Activated naive CD4-positive, alpha-beta T cell treated with anti-CD3 and anti-CD28 coated beads for 36 hours (primary cell): ENCODE measurements at regions not wholly inside any gene's neighbourhood (a gene's known extent, or its start where the extent isn't known, plus 50 kb on each side); places are given as distances from the start of the nearest gene placed in this dataset.
"Not testable (repeated sequence)": the region's sequence is repeated elsewhere in the genome, so short reads cannot be mapped to it uniquely, and the experiment has no call there.

ENCODE experiments used
- CTCF ChIA-PET: fragments of 350-600 bp; sonication (Branson Sonifier 250); formaldehyde crosslinking; loops from one replicate; lab custom pipeline; 2021; ENCODE audit warnings: antibody characterized with exemption; lab: Charles Lee
- DNase-seq: peaks from one replicate; pipeline ENCODE4 v3.0.0-alpha.2; 2020
- H3K27ac Mint-ChIP-seq: one replicate; pipeline ENCODE4 v1.8.0; 2021; ENCODE audit warnings: mild to moderate bottlenecking, mixed read lengths
- H3K27me3 Mint-ChIP-seq: one replicate; pipeline ENCODE4 v1.8.0; 2021; ENCODE audit warnings: low read depth, mixed read lengths
- H3K36me3 Mint-ChIP-seq: one replicate; pipeline ENCODE4 v1.8.0; 2021; ENCODE audit warnings: low read depth, mixed read lengths
- H3K4me1 Mint-ChIP-seq: one replicate; pipeline ENCODE4 v1.8.0; 2021; ENCODE audit warnings: low read depth, mixed read lengths
- H3K4me3 Mint-ChIP-seq: one replicate; pipeline ENCODE4 v1.8.0; 2021; ENCODE audit warnings: mild to moderate bottlenecking, moderate library complexity, mixed read lengths
- H3K9me3 Mint-ChIP-seq: one replicate; pipeline ENCODE4 v1.8.0; 2021; ENCODE audit warnings: mixed read lengths
- intact Hi-C: fragments of 100-400 bp; cut with micrococcal nuclease; formaldehyde crosslinking; loops from one replicate; pipeline ENCODE4 v1.15.1; 2023

DNA sequence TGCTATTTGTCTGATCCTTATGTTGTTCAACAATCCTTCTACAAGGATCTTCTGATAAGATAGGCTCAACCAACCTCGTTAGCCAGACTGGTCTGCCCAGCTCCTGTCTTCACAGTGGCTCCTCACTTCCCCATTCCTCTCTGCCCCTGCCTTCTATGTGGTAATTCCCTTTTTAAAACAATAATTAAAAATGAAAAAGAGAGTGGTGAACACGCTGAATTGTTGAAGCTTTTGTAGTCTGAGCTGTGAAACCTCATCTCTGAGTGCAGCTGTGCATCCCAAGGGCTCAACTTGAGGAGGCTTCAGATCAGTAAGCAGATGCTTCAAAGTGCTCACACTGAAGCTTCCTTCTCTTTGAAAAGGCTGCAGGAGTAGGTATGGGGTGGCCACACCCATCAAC is 70.7 kb upstream of the JUN start:
- no peaks in the 10 kb centered on the region for H3K27me3 Mint-ChIP-seq
- no peaks in the 10 kb centered on the region for H3K9me3 Mint-ChIP-seq
- DNase-seq = no peak
- H3K4me3 Mint-ChIP-seq = no peak overlapping the region
- CTCF ChIA-PET = interaction anchor here (1.1 kb wide), 1 partner anchor 36 kb away, joined by 3 read pairs; no protein-coding TSS in a partner anchor
- H3K27ac Mint-ChIP-seq = no peak overlapping the region
- intact Hi-C loops = no loop called here
- H3K36me3 Mint-ChIP-seq = no peaks in the 10 kb centered on the region
- peaks cover 35% of the 10 kb centered on the region for H3K4me1 Mint-ChIP-seq

DNA sequence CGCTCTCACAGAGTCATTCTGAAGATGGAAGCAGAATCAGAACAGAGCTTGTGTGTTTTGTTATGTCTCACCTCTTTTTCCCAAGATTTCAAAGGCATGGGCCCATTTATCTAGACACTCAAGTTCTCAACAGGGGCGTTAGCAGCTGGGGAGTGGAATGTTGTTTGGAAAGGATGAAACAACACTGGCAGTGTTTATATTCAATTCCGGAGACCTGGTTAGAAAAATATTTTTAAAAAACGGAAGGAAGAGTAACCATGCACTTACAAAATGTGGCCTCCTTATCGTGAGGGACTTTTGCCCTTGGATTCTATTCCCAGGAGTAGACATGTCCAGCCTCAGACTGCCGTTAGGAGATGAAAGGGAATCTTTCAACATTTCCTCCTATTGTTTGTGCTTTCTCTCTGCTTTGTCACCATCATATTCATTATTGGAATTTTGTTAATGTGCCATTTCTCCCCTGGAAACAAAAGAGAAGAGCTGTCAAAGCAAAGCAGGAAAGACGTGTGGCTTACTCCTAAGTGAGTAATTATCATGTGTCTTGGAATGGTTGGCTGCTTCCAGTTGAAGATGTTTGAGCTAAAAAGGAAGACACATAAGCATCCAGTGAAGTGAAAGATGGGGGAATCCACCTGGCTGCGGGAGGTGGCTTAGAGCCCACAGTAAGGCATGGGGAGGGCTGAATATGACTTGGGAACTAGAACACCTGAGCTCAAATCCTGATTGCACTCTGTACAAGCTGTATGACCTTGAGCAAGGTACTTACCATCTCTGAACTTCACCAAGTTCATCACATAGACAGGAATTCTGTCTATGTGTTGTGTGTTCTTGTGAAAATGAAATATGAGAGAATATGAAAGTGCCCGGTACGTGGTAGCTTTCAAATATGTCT is 71.7 kb upstream of the JUN start:
- no peak overlapping the region for H3K4me3 Mint-ChIP-seq
- H3K9me3 Mint-ChIP-seq = no peaks in the 10 kb centered on the region
- peaks cover 39% of the 10 kb centered on the region for H3K4me1 Mint-ChIP-seq
- no peak overlapping the region for H3K27ac Mint-ChIP-seq
- intact Hi-C loops = no loop called here
- no peaks in the 10 kb centered on the region for H3K36me3 Mint-ChIP-seq
- H3K27me3 Mint-ChIP-seq = no peaks in the 10 kb centered on the region
- CTCF ChIA-PET = no interaction called here
- DNase-seq = no peak

DNA sequence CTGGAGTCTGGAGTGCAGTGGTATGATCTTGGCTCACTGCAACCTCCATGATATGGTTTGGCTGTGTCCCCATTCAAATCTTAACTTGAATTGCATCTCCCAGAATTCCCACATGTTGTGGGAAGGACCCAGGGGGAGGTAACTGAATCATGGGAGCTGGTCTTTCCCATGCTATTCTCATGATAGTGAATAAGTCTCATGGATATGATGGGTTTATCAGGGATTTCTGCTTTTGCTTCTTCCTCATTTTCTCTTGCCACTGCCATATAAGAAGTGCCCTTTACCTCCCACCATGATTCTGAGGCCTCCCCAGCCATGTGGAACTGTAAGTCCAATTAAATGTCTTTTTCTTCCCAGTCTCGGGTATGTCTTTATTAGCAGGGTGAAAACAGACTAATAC is 72.4 kb upstream of the JUN start:
- DNase-seq, H3K9me3 Mint-ChIP-seq, H3K27ac Mint-ChIP-seq, H3K4me3 Mint-ChIP-seq, H3K27me3 Mint-ChIP-seq, CTCF ChIA-PET, H3K36me3 Mint-ChIP-seq, intact Hi-C loops: not testable (repeated sequence)
- H3K4me1 Mint-ChIP-seq = peaks cover 44% of the 10 kb centered on the region

DNA sequence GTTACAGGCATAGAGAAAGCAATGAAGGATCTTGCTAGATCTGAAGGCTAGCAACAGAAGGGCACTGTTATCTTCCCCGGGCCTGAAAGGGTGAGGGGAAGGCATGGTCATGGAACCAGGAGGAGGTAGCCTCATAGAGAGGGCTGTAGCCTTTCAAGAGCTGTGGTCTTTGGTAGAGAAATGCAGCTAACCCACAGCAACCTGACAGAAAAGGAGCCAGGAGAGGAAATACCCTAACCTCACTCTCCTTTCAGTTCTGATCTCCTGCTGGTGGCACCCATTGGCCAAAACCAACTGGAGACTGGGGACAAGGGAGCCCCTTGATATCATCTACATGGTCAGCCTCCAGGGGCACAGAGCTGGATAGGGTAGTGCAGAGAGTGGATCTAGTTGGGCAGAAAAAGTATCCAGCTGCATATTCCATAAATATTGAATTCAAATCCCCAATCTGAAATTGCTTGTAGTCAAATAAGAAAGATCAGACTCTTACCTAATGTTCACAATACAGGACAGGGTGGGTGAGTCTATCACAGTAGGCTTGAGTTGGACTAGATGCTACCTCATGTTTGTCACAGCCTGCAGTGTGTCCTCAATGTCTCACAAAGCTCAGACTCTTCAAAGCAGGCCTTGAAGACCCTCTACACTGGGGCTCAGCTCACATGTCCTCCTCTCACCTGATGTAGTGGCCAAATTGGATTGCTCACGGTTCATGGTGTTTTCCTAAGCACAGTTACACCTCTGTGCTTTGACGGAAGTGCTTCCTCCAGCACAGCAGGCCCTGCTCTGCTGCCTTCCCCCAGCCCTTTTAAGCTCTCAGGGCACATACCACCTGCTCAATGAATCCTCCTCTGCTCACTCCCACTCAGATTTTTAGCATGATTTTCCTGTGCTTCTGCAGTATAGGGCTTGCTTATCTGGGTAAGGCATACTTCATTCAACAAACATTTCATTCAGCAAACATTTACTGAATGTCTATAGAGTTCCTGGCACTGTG is 74.1 kb upstream of the JUN start:
- intact Hi-C loops = loop anchor here (1.0 kb wide), 3 partner anchors 42 to 74 kb away; partner anchors contain the start of gene JUN
- H3K27ac Mint-ChIP-seq = peak overlapping the region; percentile 82
- CTCF ChIA-PET = interaction anchor here (0.7 to 2.0 kb wide), 3 partner anchors 16 to 72 kb away, joined by 4 to 5 read pairs (median 4); no protein-coding TSS in a partner anchor
- peak; percentile 60 for DNase-seq
- H3K36me3 Mint-ChIP-seq = no peaks in the 10 kb centered on the region
- no peaks in the 10 kb centered on the region for H3K9me3 Mint-ChIP-seq
- peaks cover 44% of the 10 kb centered on the region for H3K4me1 Mint-ChIP-seq
- no peak overlapping the region for H3K4me3 Mint-ChIP-seq
- no peaks in the 10 kb centered on the region for H3K27me3 Mint-ChIP-seq

DNA sequence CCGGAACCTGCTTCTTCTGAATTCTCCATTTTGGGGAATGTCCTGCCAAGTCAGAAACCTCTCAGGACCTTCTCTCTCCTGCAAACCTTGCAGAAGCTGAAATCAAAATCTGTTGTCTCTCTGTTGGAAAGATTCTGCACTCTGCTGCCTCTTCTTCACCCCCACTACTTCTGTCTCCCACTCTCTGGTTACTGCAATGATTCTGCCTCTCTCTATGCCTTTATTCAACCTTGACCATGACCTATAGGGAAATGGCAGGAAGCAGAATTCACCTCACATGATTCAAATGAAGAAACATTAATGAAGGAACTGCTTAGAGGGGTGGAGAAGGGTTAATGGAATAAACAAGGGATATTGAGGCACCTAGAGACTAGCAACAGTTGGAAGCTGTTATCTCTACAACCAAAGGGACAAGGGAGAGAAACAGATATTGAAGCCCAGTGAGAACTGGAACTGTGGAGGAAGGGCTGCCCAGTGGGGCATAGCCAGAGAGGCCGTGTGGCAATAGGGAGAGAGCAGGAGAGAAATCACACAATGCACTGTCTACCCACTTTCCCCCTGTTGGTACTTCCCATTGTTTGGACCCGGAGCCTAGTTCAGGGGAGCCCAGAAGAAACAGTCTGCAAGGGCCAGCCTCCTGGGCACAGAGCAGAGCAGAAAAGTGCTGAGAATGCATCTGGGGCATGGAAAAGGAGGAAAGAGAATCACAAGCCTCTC is 76.1 kb upstream of the JUN start:
- intact Hi-C loops = no loop called here
- Mint-ChIP-seq H3K27me3 (no peaks in the 10 kb centered on the region), H3K36me3 (no peaks in the 10 kb centered on the region), H3K9me3 (no peaks in the 10 kb centered on the region), H3K4me3 (no peak overlapping the region), H3K4me1 (peaks cover 39% of the 10 kb centered on the region), H3K27ac (no peak overlapping the region)
- no peak for DNase-seq
- CTCF ChIA-PET = no interaction called here

DNA sequence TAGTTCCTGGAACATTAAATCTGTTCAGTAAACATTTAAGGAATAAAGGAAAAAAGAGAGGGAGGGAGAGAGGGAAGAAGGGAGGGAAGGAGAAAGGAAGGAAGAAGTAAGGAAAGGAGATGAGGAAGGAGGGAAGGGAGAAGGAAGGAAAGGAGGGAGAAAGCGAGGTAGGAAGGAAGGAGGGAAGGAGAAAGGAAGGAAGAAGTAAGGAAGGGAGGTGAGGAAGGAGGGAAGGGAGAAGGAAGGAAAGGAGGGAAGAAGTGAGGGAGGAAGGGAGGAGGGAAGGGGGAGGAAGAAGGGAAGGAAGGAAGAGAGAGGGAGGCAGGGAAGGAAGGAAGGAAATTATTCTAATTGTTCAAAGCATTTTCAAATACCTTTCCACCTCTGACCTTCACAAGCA is 77.2 kb upstream of the JUN start:
- Mint-ChIP-seq H3K27me3 (no peaks in the 10 kb centered on the region), H3K36me3 (no peaks in the 10 kb centered on the region), H3K9me3 (no peaks in the 10 kb centered on the region), H3K4me1 (peaks cover 36% of the 10 kb centered on the region), H3K27ac (no peak overlapping the region), H3K4me3 (no peak overlapping the region)
- intact Hi-C loops = no loop called here
- CTCF ChIA-PET = interaction anchor here (0.6 kb wide), 1 partner anchor 19 kb away, joined by 4 read pairs; no protein-coding TSS in a partner anchor
- no peak for DNase-seq

DNA sequence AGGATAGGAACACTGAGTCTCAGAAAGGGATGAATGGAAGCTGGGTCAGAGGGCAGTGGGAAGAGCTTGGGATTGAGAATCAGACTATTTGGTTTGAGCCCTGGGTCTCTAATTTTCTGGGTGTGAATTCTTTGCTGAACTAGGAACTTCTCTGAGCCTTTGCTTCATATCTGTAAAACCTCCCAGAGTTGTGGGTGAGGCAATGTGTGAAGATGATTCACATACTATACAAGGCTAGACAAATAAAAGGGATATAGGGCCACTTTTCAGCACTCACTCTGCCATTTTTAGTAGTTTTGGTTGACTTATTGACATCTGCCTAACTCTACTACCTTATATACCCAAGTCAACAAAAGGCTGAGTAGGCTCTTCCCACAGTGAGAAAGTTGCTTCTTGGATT is 77.7 kb upstream of the JUN start:
- peaks cover 36% of the 10 kb centered on the region for H3K4me1 Mint-ChIP-seq
- H3K36me3 Mint-ChIP-seq = no peaks in the 10 kb centered on the region
- H3K27me3 Mint-ChIP-seq = no peaks in the 10 kb centered on the region
- DNase-seq = no peak
- no peak overlapping the region for H3K27ac Mint-ChIP-seq
- no peak overlapping the region for H3K4me3 Mint-ChIP-seq
- intact Hi-C loops = no loop called here
- CTCF ChIA-PET = no interaction called here
- no peaks in the 10 kb centered on the region for H3K9me3 Mint-ChIP-seq

DNA sequence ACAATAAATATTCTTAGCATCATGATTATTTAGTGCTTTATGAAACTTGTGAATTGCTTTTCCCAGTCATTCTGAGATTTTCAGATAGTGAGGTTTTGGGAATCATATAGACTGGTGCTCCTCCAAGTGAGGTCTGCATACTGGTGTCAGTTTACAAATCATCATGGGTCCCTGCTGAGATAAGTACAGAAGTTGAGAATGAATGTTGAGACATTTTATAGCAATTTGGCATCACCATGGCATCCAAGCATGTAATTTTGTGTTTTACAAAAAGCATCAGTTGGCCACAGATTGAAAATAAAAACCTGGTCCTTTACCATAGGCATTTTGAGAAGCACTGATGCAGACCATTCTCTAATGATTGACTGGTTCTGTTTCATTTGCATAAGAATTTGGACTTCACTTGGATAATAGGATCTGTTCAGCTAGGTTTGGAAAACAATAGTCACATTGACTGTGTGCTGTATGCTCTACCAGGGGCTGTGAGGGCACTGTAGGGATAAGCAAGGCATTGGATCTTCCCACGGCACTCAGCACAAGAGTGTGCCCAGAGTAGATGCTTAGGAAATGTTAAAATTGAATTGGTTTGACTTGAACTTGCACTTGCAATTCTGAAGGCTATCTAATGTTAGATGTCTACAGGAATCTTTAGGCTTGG is 79.0 kb upstream of the JUN start:
- Mint-ChIP-seq H3K27me3 (no peaks in the 10 kb centered on the region), H3K9me3 (no peaks in the 10 kb centered on the region), H3K27ac (no peak overlapping the region), H3K4me3 (no peak overlapping the region), H3K36me3 (no peaks in the 10 kb centered on the region), H3K4me1 (peaks cover 25% of the 10 kb centered on the region)
- DNase-seq = no peak
- intact Hi-C loops = no loop called here
- CTCF ChIA-PET = no interaction called here

DNA sequence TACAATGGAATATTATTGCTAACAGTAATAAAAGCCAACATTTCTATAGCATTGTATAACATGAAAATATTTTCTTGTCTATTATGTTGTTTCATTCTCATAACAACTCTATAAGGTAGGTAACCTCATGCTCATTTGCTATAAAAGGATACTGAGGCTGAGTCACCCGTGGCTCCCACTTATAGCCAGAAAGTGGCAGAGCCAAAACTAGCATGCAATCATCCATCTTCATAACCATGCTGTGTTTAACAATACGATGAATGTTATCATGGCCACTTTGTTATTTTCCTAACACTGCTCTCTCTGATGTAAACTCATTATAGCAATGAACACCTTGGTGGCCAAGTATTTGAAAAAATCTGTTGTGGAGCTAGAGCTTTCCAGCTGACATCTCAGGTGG is 80.8 kb upstream of the JUN start:
- Mint-ChIP-seq H3K27ac (no peak overlapping the region), H3K4me3 (no peak overlapping the region), H3K4me1 (peaks cover 8% of the 10 kb centered on the region), H3K9me3 (no peaks in the 10 kb centered on the region), H3K36me3 (no peaks in the 10 kb centered on the region), H3K27me3 (no peaks in the 10 kb centered on the region)
- CTCF ChIA-PET = no interaction called here
- intact Hi-C loops = no loop called here
- DNase-seq = no peak

DNA sequence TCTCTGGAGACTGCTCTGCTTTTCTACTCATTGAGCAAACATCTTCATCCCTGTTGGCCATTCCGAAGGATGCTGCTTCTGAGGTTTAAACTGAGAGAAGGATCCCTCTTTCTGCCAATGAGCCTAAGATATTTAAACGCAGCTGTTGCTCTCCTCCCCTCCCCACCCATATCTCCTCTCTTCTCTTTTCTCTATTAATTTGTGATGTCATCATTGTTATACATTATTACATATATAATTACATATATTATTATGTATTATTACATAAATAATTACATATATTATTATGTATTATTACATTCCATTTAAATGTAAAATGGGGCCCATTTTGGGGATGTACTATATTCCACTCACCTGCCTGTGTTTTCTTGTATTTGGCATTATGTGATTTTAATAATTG is 82.7 kb upstream of the JUN start:
- intact Hi-C loops = no loop called here
- Mint-ChIP-seq H3K36me3 (no peaks in the 10 kb centered on the region), H3K4me3 (no peak overlapping the region), H3K27me3 (no peaks in the 10 kb centered on the region), H3K9me3 (no peaks in the 10 kb centered on the region), H3K27ac (no peak overlapping the region), H3K4me1 (no peaks in the 10 kb centered on the region)
- CTCF ChIA-PET = no interaction called here
- no peak for DNase-seq

DNA sequence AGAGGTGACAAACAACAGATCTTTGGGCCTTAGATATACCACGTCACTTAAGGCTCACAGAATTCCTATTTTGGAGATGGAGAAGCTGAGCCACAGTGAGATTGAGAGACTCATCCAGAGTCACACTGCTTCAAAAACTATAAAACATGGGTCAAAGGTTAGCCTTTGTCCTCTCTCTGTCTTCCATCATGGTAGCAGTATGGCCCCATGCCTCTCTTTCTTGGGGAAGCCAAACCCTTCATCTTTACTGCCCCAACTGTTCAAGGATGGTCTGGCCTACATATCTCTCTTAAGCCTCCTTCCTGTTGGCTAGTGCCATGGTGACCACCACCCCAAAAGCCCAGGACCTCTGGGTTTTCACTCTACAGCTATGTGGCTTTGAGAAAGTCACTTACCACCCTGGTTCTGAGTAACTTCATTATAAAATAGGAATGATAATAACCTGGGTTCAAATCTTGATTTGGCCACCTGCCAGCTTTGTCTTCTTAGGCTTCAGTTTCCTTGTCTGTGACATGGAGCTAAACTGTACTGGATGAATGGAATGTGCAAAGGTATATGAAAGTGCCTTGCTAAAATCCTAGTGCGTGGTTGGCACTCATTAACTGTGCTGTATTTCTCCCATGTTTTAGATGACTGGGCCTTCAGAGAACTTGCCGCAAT is 85.9 kb upstream of the JUN start:
- H3K27me3 Mint-ChIP-seq = no peaks in the 10 kb centered on the region
- intact Hi-C loops = no loop called here
- no peak overlapping the region for H3K27ac Mint-ChIP-seq
- DNase-seq = no peak
- H3K4me3 Mint-ChIP-seq = no peak overlapping the region
- no peaks in the 10 kb centered on the region for H3K9me3 Mint-ChIP-seq
- CTCF ChIA-PET = no interaction called here
- no peaks in the 10 kb centered on the region for H3K4me1 Mint-ChIP-seq
- no peaks in the 10 kb centered on the region for H3K36me3 Mint-ChIP-seq
